ENCODE measurements at regions not wholly inside any gene's neighbourhood (a gene's known extent, or its start where the extent isn't known, plus 50 kb on each side); places are given as distances from the start of the nearest gene placed in this dataset.
A peak's percentile ranks its signal among the peaks of the same experiment; 100 is the strongest.

DNA sequence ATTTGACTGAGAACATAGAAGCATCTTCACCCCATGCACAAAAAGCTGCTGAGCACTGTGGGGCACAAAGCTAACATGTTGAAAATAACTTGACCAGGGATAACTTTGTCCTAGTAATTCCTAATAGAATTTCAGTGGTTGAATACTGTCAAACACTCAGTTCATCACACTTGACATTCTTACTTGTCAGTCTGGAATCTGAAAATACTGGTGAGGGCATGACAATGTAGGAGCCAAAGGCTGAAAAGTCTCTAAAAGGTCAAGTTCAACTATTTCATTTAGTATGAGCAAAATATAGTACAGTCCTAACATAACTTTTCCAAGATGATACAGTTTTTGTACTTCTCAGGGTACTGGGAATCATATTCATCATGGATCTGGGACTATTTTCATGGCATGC lies 504.4 kb upstream of the LMO3 start:
- no peak for DNase-seq (ENCODE audit: extremely low read depth in 1 of 4, low spot score in 3 of 4)
- H3K36me3 ChIP-seq (ENCODE audit: control insufficient read depth, insufficient read depth, low read length) = no peaks in the 10 kb centered on the region
- H2AFZ ChIP-seq (ENCODE audit: low read depth, low read length) = no peak overlapping the region
- H4K20me1 ChIP-seq (replicated peaks; ENCODE audit: control insufficient read depth, insufficient read depth, low read length) = no peaks in the 10 kb centered on the region
- no peaks in the 10 kb centered on the region for H3K27me3 ChIP-seq (ENCODE audit: control insufficient read depth in 2 of 2, insufficient read depth in 2 of 2, low read length in 2 of 2)
- no TSS peak for BruUV-seq (replicated peaks)
- ChIA-PET POLR2A (no interaction called here), CTCF (ENCODE audit: low intra/inter-chr PET ratio) (no interaction called here)
- TF ChIP-seq, protein P1, sequence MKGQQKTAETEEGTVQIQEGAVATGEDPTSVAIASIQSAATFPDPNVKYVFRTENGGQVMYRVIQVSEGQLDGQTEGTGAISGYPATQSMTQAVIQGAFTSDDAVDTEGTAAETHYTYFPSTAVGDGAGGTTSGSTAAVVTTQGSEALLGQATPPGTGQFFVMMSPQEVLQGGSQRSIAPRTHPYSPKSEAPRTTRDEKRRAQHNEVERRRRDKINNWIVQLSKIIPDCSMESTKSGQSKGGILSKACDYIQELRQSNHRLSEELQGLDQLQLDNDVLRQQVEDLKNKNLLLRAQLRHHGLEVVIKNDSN (CRISPR knock-in tag; IDR thresholded peaks at IDR 0.05) = no peak
- no peak for FAIRE-seq
- no peak overlapping the region for H3K4me3 ChIP-seq
- ATAC-seq = no peak
- no peaks in the 10 kb centered on the region for H3K9me3 ChIP-seq (replicated peaks; ENCODE audit: control insufficient read depth, insufficient read depth, low read depth, low read length)
- intact Hi-C loops (cut with micrococcal nuclease) = no loop called here
- in situ Hi-C loops (cut with MboI) = no loop called here
- no peak overlapping the region for H3K27ac ChIP-seq (ENCODE audit: extremely low read depth, low read depth, low read length)
- no peak overlapping the region for H3K4me2 ChIP-seq (ENCODE audit: insufficient read depth, low read length)
- H3K79me2 ChIP-seq (ENCODE audit: control insufficient read depth, insufficient read depth, low read length) = no peaks in the 10 kb centered on the region
- H3K9me1 ChIP-seq (ENCODE audit: control insufficient read depth, insufficient read depth, low read length) = no peaks in the 10 kb centered on the region
- H3K9ac ChIP-seq (ENCODE audit: insufficient read depth in 1 of 2, low read depth in 2 of 2, low read length in 2 of 2) = no peak overlapping the region
- H3K4me1 ChIP-seq (replicated peaks in 1 of 2; ENCODE audit: control insufficient read depth in 2 of 2, insufficient read depth in 2 of 2, low read length in 2 of 2) = no peaks in the 10 kb centered on the region

DNA sequence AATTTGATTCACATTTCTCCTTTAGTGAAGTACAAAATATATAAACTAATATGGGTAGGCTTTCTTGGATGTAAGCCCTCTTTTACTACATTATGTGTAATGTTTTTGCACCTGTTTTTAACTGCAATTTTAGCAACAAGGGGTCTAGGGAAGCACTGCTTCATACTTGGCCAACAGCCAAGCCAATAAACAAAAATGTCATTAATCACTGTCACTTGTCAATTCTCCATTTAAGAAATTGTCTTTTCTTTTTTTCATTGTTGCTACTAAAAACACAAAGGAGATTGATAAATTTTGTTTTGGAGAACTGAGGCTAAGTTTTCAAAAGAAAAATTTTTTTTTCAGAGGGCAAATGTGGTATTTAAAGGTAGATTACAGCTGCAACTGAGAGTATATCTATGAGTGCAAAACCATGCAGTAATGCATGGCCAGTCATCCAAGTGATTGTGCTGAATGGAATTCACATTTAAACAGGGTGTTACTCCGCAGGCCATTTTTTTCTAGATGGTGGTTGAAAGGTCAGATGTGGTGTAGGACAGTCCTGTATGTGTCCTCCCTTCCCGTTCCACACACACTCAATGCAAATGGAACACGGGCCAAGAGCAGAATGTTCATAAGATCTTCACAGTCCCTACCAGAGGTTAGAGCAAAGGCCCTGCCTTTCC lies 503.0 kb upstream of the LMO3 start:
- Histone ChIP-seq H3K79me2 (ENCODE audit: control insufficient read depth, insufficient read depth, low read length) (no peaks in the 10 kb centered on the region), H4K20me1 (replicated peaks; ENCODE audit: control insufficient read depth, insufficient read depth, low read length) (no peaks in the 10 kb centered on the region), H3K4me1 (replicated peaks in 1 of 2; ENCODE audit: control insufficient read depth in 2 of 2, insufficient read depth in 2 of 2, low read length in 2 of 2) (no peaks in the 10 kb centered on the region), H3K9me3 (replicated peaks; ENCODE audit: control insufficient read depth, insufficient read depth, low read depth, low read length) (no peaks in the 10 kb centered on the region), H3K27me3 (ENCODE audit: control insufficient read depth in 2 of 2, insufficient read depth in 2 of 2, low read length in 2 of 2) (no peaks in the 10 kb centered on the region), H3K4me2 (ENCODE audit: insufficient read depth, low read length) (no peak overlapping the region), H3K36me3 (ENCODE audit: control insufficient read depth, insufficient read depth, low read length) (no peaks in the 10 kb centered on the region), H3K9ac (ENCODE audit: insufficient read depth in 1 of 2, low read depth in 2 of 2, low read length in 2 of 2) (no peak overlapping the region), H3K9me1 (ENCODE audit: control insufficient read depth, insufficient read depth, low read length) (no peaks in the 10 kb centered on the region), H2AFZ (ENCODE audit: low read depth, low read length) (no peak overlapping the region), H3K4me3 (no peak overlapping the region), H3K27ac (ENCODE audit: extremely low read depth, low read depth, low read length) (no peak overlapping the region)
- in situ Hi-C loops (cut with MboI) (no loop called here), intact Hi-C loops (cut with micrococcal nuclease) (no loop called here)
- peak; percentile 21 for TF ChIP-seq MEIS2 (IDR thresholded peaks at IDR 0.05; ENCODE audit: partially characterized antibody)
- no peak for TF ChIP-seq BACH1 (tag; IDR thresholded peaks at IDR 0.05)
- TF ChIP-seq, protein P2, sequence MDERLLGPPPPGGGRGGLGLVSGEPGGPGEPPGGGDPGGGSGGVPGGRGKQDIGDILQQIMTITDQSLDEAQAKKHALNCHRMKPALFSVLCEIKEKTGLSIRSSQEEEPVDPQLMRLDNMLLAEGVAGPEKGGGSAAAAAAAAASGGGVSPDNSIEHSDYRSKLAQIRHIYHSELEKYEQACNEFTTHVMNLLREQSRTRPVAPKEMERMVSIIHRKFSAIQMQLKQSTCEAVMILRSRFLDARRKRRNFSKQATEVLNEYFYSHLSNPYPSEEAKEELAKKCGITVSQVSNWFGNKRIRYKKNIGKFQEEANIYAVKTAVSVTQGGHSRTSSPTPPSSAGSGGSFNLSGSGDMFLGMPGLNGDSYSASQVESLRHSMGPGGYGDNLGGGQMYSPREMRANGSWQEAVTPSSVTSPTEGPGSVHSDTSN (CRISPR knock-in tag; IDR thresholded peaks at IDR 0.05; ENCODE audit: low read depth) = no peak
- TF ChIP-seq, protein P2 (tag; conservative IDR thresholded peaks at IDR 0.05; ENCODE audit: low read depth) = 0 out of 2 replicates have a peak, but pooled peaks have one; percentile 35
- ChIA-PET CTCF (ENCODE audit: low intra/inter-chr PET ratio) (no interaction called here), POLR2A (no interaction called here)
- FAIRE-seq = no peak
- DNase-seq (ENCODE audit: extremely low read depth in 1 of 4, low spot score in 3 of 4) = no peak
- no peak for ATAC-seq
- no TSS peak for BruUV-seq (replicated peaks)
- 0% methylated on average over 3 of the region's 3 CpGs for WGBS (ENCODE audit: insufficient coverage, low coverage, missing lambda C conversion rate)

Measured in K562 (cell line).